ENCODE measurements at regions not wholly inside any gene's neighbourhood (a gene's known extent, or its start where the extent isn't known, plus 50 kb on each side); places are given as distances from the start of the nearest gene placed in this dataset.

DNA sequence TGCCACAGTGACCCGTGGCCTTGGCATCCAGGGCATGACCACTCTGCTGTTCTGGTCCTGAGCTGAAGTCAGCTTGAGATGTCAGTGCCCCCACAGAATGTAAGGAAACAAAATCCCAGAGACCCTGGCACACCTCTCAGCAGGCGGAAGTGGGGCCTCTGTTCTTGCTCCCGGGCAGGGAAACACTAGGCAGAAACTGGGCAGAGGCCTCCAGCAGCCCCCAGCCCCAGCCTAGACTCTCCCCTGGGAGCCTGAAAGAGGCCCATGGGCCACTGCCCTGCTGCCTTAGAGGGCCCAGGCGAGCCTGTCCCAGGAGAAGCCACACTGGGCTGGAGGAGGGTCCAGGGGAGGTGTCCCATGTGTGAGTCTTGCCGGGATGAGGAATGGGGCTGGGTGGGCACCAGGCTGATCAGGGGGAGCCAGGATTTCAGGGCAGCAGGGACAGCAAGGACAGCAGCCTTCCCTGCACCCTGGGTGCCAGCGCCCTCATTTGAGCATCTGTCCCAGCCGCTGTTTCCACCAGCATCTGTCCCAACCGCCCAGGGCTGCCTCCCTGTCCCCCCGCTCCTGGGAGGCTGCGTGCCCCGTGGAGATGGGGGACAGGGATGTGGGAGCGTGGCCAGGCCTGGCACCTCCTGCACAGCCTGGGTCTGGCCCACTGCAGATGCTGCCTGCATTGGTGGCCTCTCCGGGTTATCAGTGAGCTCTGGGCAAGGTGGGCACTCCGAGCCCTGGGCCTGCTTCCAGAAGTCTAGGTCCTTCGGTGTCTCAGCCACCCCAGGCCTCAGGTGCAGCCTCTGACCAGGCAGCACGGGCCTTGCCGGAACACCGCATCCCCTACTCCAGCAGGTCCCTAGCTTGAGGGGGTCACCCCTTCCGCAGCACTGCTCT, 1072.4 kb downstream of the BRD1 start:
- DNase-seq (ENCODE audit: low spot score) = no peak
- no peak overlapping the region for H2BK12ac ChIP-seq (ENCODE audit: low read length)
- WGBS, 2 donors (ENCODE audit: extremely low coverage in 2 of 2, insufficient read length in 2 of 2, insufficient replicate concordance in 1 of 2) = no CpG with 5 or more reads among the region's 19 CpGs
- H3K9me3 ChIP-seq (replicated peaks in 1 of 2; ENCODE audit: control insufficient read depth in 2 of 2, insufficient read depth in 1 of 2, low read depth in 1 of 2, low read length in 2 of 2) = peaks cover 0 to 2% of the 10 kb centered on the region in 2 donors
- no peak overlapping the region for H2BK120ac ChIP-seq (ENCODE audit: low read depth, low read length)
- H2BK15ac ChIP-seq (ENCODE audit: low read length) = no peak overlapping the region
- H2AFZ ChIP-seq (ENCODE audit: low read length) = no peak overlapping the region
- no peaks in the 10 kb centered on the region for H3K36me3 ChIP-seq (replicated peaks in 1 of 2; ENCODE audit: control insufficient read depth in 2 of 2, insufficient read depth in 2 of 2, low read length in 2 of 2)
- H3K79me1 ChIP-seq (ENCODE audit: low read depth, low read length) = peaks cover 6% of the 10 kb centered on the region
- no peak overlapping the region for H4K91ac ChIP-seq (ENCODE audit: low read depth, low read length, poor library complexity)
- peak overlapping the region; percentile 62 for H3K18ac ChIP-seq (ENCODE audit: low read length)
- peak overlapping the region; percentile 82 for H3K14ac ChIP-seq (ENCODE audit: low read length)
- H2AK5ac ChIP-seq (ENCODE audit: low read depth, low read length) = peak overlapping the region; percentile 14
- no peak overlapping the region for H3K27ac ChIP-seq (replicated peaks; ENCODE audit: low read length)
- peak overlapping the region in 1 of 2 donors; percentile 11 for H3K4me3 ChIP-seq (ENCODE audit: low read length in 2 of 2)
- no peak overlapping the region for H3K4ac ChIP-seq (ENCODE audit: low read length)
- H3K9ac ChIP-seq (ENCODE audit: low read depth, low read length, poor library complexity) = peak overlapping the region; percentile 44
- H2BK5ac ChIP-seq (ENCODE audit: low read length) = peak overlapping the region; percentile 39
- H3K4me1 ChIP-seq (ENCODE audit: control insufficient read depth in 2 of 2, insufficient read depth in 1 of 2, low read depth in 1 of 2, low read length in 2 of 2) = peaks cover 0 to 2% of the 10 kb centered on the region in 2 donors
- peak overlapping the region; percentile 71 for H3K23ac ChIP-seq (ENCODE audit: low read depth, low read length, poor library complexity)
- H3K27me3 ChIP-seq (ENCODE audit: control insufficient read depth in 3 of 3, insufficient read depth in 3 of 3, low read depth in 1 of 3, low read length in 3 of 3) = peaks cover 0 to 3% (median 0%) of the 10 kb centered on the region in 3 experiments
- no peak overlapping the region for H3K4me2 ChIP-seq (ENCODE audit: insufficient read depth, low read length, poor library complexity, severe bottlenecking)
- no peak overlapping the region for H4K8ac ChIP-seq (ENCODE audit: low read depth, low read length)

DNA sequence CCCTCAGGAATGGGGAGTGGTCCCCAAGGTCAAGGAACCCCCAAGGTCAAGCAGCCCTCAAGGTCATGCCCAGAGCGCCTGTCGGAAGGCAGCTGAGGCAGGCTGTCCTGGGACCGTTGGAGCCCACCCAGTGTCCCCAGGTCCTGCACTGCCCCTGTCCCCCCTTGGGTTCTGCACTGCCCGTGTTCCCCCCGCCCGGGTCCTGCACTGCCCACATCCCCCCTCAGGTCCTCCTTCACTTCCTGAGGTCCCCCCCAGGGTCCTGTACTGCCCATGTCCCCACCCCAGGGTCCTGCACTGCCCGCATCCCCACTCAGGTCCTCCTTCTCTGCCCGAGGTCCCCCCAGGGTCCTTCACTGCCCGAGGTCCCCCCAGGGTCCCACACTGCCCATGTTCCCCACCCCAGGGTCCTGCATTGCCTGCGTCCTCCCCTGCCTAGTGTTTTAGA, 1073.0 kb downstream of the BRD1 start:
- H4K91ac ChIP-seq (ENCODE audit: low read depth, low read length, poor library complexity) = no peak overlapping the region
- no peak overlapping the region for H3K4ac ChIP-seq (ENCODE audit: low read length)
- no peak overlapping the region for H2BK15ac ChIP-seq (ENCODE audit: low read length)
- H2AFZ ChIP-seq (ENCODE audit: low read length) = no peak overlapping the region
- H3K27me3 ChIP-seq (ENCODE audit: control insufficient read depth in 3 of 3, insufficient read depth in 3 of 3, low read depth in 1 of 3, low read length in 3 of 3) = peaks cover 0 to 3% (median 0%) of the 10 kb centered on the region in 3 experiments
- H3K4me2 ChIP-seq (ENCODE audit: insufficient read depth, low read length, poor library complexity, severe bottlenecking) = no peak overlapping the region
- no peak overlapping the region for H4K8ac ChIP-seq (ENCODE audit: low read depth, low read length)
- peak overlapping the region; percentile 14 for H2AK5ac ChIP-seq (ENCODE audit: low read depth, low read length)
- no peak overlapping the region for H3K23ac ChIP-seq (ENCODE audit: low read depth, low read length, poor library complexity)
- peak overlapping the region; percentile 19 for H3K18ac ChIP-seq (ENCODE audit: low read length)
- H3K14ac ChIP-seq (ENCODE audit: low read length) = peak overlapping the region; percentile 38
- H3K9ac ChIP-seq (ENCODE audit: low read depth, low read length, poor library complexity) = no peak overlapping the region
- no peak overlapping the region for H2BK120ac ChIP-seq (ENCODE audit: low read depth, low read length)
- H3K36me3 ChIP-seq (replicated peaks in 1 of 2; ENCODE audit: control insufficient read depth in 2 of 2, insufficient read depth in 2 of 2, low read length in 2 of 2) = no peaks in the 10 kb centered on the region
- peaks cover 0 to 2% of the 10 kb centered on the region in 2 donors for H3K4me1 ChIP-seq (ENCODE audit: control insufficient read depth in 2 of 2, insufficient read depth in 1 of 2, low read depth in 1 of 2, low read length in 2 of 2)
- peak overlapping the region in 1 of 2 donors; percentile 11 for H3K4me3 ChIP-seq (ENCODE audit: low read length in 2 of 2)
- H2BK5ac ChIP-seq (ENCODE audit: low read length) = peak overlapping the region; percentile 39
- peaks cover 6% of the 10 kb centered on the region for H3K79me1 ChIP-seq (ENCODE audit: low read depth, low read length)
- no CpG with 5 or more reads among the region's 10 CpGs for WGBS, 2 donors (ENCODE audit: extremely low coverage in 2 of 2, insufficient read length in 2 of 2, insufficient replicate concordance in 1 of 2)
- no peak overlapping the region for H3K27ac ChIP-seq (replicated peaks; ENCODE audit: low read length)
- no peak overlapping the region for H2BK12ac ChIP-seq (ENCODE audit: low read length)
- no peak for DNase-seq (ENCODE audit: low spot score)
- peaks cover 0 to 2% of the 10 kb centered on the region in 2 donors for H3K9me3 ChIP-seq (replicated peaks in 1 of 2; ENCODE audit: control insufficient read depth in 2 of 2, insufficient read depth in 1 of 2, low read depth in 1 of 2, low read length in 2 of 2)

DNA sequence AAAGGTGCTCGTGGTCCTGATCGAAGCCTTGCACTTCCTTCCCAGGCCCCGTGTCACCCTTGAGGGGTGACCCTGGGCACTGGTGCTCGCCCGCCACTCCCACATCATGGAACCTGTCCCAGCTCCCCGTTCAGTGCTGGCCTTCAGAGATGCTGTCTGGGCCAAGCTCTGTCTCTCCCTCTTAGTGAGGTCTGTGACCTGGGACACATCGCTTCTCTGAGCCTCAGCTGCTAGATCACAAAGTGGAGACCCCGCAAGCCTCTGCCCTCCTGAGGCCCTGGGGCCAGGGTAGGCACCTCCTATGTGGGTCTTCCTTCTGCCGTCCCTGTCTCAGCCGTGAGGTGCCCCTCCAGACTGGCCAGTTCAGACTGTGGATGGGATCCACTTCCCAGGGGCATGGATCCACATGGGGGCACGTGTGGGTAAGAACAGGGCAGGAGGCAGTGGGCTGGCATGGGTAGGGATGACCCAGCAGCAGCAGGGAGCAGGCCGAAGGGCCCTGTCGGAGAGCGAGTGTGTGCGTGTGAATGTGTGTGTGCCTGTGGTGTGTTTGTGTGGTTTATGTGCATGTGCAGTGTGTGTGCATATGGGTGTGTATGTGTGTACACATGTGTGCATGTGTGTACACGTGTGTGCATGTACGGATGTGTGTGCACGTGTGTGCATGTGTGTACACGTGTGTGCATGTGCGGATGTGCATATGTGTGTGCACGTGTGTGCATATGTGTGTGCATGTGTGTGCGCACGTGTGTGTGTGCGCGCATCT, 1073.7 kb downstream of the BRD1 start:
- Histone ChIP-seq H3K27me3 (ENCODE audit: control insufficient read depth in 3 of 3, insufficient read depth in 3 of 3, low read depth in 1 of 3, low read length in 3 of 3) (peaks cover 0 to 3% (median 0%) of the 10 kb centered on the region in 3 experiments), H3K79me1 (ENCODE audit: low read depth, low read length) (peaks cover 6% of the 10 kb centered on the region), H3K27ac (replicated peaks; ENCODE audit: low read length) (no peak overlapping the region), H3K4me1 (ENCODE audit: control insufficient read depth in 2 of 2, insufficient read depth in 1 of 2, low read depth in 1 of 2, low read length in 2 of 2) (peaks cover 0 to 2% of the 10 kb centered on the region in 2 donors), H2BK120ac (ENCODE audit: low read depth, low read length) (peak overlapping the region; percentile 2), H3K4me3 (ENCODE audit: low read length in 2 of 2) (peak overlapping the region in 1 of 2 donors; percentile 53), H2BK5ac (ENCODE audit: low read length) (no peak overlapping the region), H2AK5ac (ENCODE audit: low read depth, low read length) (no peak overlapping the region), H2BK15ac (ENCODE audit: low read length) (no peak overlapping the region), H3K18ac (ENCODE audit: low read length) (peak overlapping the region; percentile 5), H3K4ac (ENCODE audit: low read length) (peak overlapping the region; percentile 5), H3K23ac (ENCODE audit: low read depth, low read length, poor library complexity) (peak overlapping the region; percentile 67), H3K36me3 (replicated peaks in 1 of 2; ENCODE audit: control insufficient read depth in 2 of 2, insufficient read depth in 2 of 2, low read length in 2 of 2) (no peaks in the 10 kb centered on the region), H4K8ac (ENCODE audit: low read depth, low read length) (peak overlapping the region; percentile 70), H3K4me2 (ENCODE audit: insufficient read depth, low read length, poor library complexity, severe bottlenecking) (no peak overlapping the region), H3K9me3 (replicated peaks in 1 of 2; ENCODE audit: control insufficient read depth in 2 of 2, insufficient read depth in 1 of 2, low read depth in 1 of 2, low read length in 2 of 2) (peaks cover 0 to 2% of the 10 kb centered on the region in 2 donors), H3K14ac (ENCODE audit: low read length) (no peak overlapping the region), H2AFZ (ENCODE audit: low read length) (no peak overlapping the region), H4K91ac (ENCODE audit: low read depth, low read length, poor library complexity) (no peak overlapping the region), H2BK12ac (ENCODE audit: low read length) (no peak overlapping the region), H3K9ac (ENCODE audit: low read depth, low read length, poor library complexity) (peak overlapping the region; percentile 72)
- DNase-seq (ENCODE audit: low spot score) = no peak
- WGBS, 2 donors (ENCODE audit: extremely low coverage in 2 of 2, insufficient read length in 2 of 2, insufficient replicate concordance in 1 of 2) = no CpG with 5 or more reads among the region's 25 CpGs

DNA sequence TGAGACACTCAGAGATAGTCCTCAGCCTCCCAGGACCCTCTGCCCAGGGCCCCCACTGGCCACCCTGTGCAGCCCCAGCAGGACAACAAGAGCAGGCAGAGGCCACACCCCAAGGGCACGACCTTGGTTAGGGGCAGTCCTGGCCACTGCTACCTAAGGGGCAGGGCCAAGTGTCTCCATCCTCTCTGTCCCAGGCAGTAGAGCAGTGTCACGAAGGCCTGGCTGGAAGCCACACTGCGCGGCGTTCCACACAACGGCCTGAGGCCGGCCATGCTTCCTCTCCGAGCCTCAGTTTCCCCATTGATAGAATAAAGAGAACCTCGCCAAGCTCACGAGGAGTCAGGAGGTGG, 1074.3 kb downstream of the BRD1 start:
- Histone ChIP-seq H3K27me3 (ENCODE audit: control insufficient read depth in 3 of 3, insufficient read depth in 3 of 3, low read depth in 1 of 3, low read length in 3 of 3) (peaks cover 0 to 3% (median 0%) of the 10 kb centered on the region in 3 experiments), H3K4me3 (ENCODE audit: low read length in 2 of 2) (no peak overlapping the region), H3K36me3 (replicated peaks in 1 of 2; ENCODE audit: control insufficient read depth in 2 of 2, insufficient read depth in 2 of 2, low read length in 2 of 2) (no peaks in the 10 kb centered on the region), H3K9ac (ENCODE audit: low read depth, low read length, poor library complexity) (peak overlapping the region; percentile 74), H2BK5ac (ENCODE audit: low read length) (no peak overlapping the region), H3K79me1 (ENCODE audit: low read depth, low read length) (peaks cover 6% of the 10 kb centered on the region), H2BK12ac (ENCODE audit: low read length) (no peak overlapping the region), H2AFZ (ENCODE audit: low read length) (no peak overlapping the region), H3K4me2 (ENCODE audit: insufficient read depth, low read length, poor library complexity, severe bottlenecking) (no peak overlapping the region), H4K8ac (ENCODE audit: low read depth, low read length) (no peak overlapping the region), H3K27ac (replicated peaks; ENCODE audit: low read length) (no peak overlapping the region), H2AK5ac (ENCODE audit: low read depth, low read length) (no peak overlapping the region), H4K91ac (ENCODE audit: low read depth, low read length, poor library complexity) (no peak overlapping the region), H3K23ac (ENCODE audit: low read depth, low read length, poor library complexity) (peak overlapping the region; percentile 67), H2BK120ac (ENCODE audit: low read depth, low read length) (no peak overlapping the region), H3K4me1 (ENCODE audit: control insufficient read depth in 2 of 2, insufficient read depth in 1 of 2, low read depth in 1 of 2, low read length in 2 of 2) (peaks cover 0 to 2% of the 10 kb centered on the region in 2 donors), H3K4ac (ENCODE audit: low read length) (peak overlapping the region; percentile 53), H2BK15ac (ENCODE audit: low read length) (no peak overlapping the region), H3K9me3 (replicated peaks in 1 of 2; ENCODE audit: control insufficient read depth in 2 of 2, insufficient read depth in 1 of 2, low read depth in 1 of 2, low read length in 2 of 2) (peaks cover 0 to 2% of the 10 kb centered on the region in 2 donors), H3K18ac (ENCODE audit: low read length) (peak overlapping the region; percentile 64), H3K14ac (ENCODE audit: low read length) (peak overlapping the region; percentile 56)
- no peak for DNase-seq (ENCODE audit: low spot score)
- no CpG with 5 or more reads among the region's 10 CpGs for WGBS, 2 donors (ENCODE audit: extremely low coverage in 2 of 2, insufficient read length in 2 of 2, insufficient replicate concordance in 1 of 2)
